H9 (cell line): ENCODE measurements at regions not wholly inside any gene's neighbourhood (a gene's known extent, or its start where the extent isn't known, plus 50 kb on each side); places are given as distances from the start of the nearest gene placed in this dataset.

Experiments
- DNase-seq: peaks from one replicate; pipeline ENCODE4 v3.0.0-alpha.2; 2017
- H2AFZ ChIP-seq: one replicate; pipeline ENCODE4 v1.6.1; 2013; ENCODE audit warnings: mild to moderate bottlenecking, low read length, control low read depth, moderate library complexity
- H2AK5ac ChIP-seq: 2 replicates; pipeline ENCODE4 v1.6.1; 2013; ENCODE audit warnings: low read length, control low read depth, mixed read lengths; ENCODE audit not compliant: insufficient read length
- H2BK120ac ChIP-seq: one replicate; pipeline ENCODE4 v1.6.1; 2013; ENCODE audit warnings: low read depth, mild to moderate bottlenecking, low read length, control low read depth, inconsistent platforms; ENCODE audit not compliant: poor library complexity, severe bottlenecking
- H2BK12ac ChIP-seq: 2 replicates; pipeline ENCODE4 v1.6.1; 2013; ENCODE audit warnings: low read length, control low read depth, mixed read lengths, low read depth; ENCODE audit not compliant: insufficient read length
- H2BK15ac ChIP-seq: 2 replicates; pipeline ENCODE4 v1.6.1; 2013; ENCODE audit warnings: low read depth, low read length, control low read depth
- H2BK20ac ChIP-seq: one replicate; pipeline ENCODE4 v1.6.1; 2013; ENCODE audit warnings: low read depth, mild to moderate bottlenecking, low read length, control low read depth, inconsistent platforms; ENCODE audit not compliant: poor library complexity, severe bottlenecking
- H2BK5ac ChIP-seq: 2 replicates; pipeline ENCODE4 v1.6.1; 2013; ENCODE audit warnings: low read length, control low read depth, mixed read lengths; ENCODE audit not compliant: insufficient read length
- H3K14ac ChIP-seq: 2 replicates; pipeline ENCODE4 v1.6.1; 2013; ENCODE audit warnings: low read length, control low read depth; ENCODE audit not compliant: insufficient read depth
- H3K18ac ChIP-seq: 2 replicates; pipeline ENCODE4 v1.6.1; 2013; ENCODE audit warnings: low read depth, mild to moderate bottlenecking, mixed read lengths, low read length, control low read depth; ENCODE audit not compliant: insufficient read length
- H3K23ac ChIP-seq: 2 replicates; pipeline ENCODE4 v1.6.1; 2013; ENCODE audit warnings: low read length, control low read depth, mixed read lengths, low read depth; ENCODE audit not compliant: insufficient read length
- H3K23me2 ChIP-seq: 2 replicates; pipeline ENCODE4 v1.6.1; 2013; ENCODE audit warnings: low read depth, mild to moderate bottlenecking, mixed read lengths, low read length, control low read depth; ENCODE audit not compliant: insufficient read length, poor library complexity, severe bottlenecking
- H3K27ac ChIP-seq: 2 replicates; pipeline ENCODE4 v1.5.1; 2013; ENCODE audit warnings: low read length, control low read depth, mixed read lengths, low read depth; ENCODE audit not compliant: insufficient read length
- H3K27me3 ChIP-seq: 2 replicates; pipeline ENCODE4 v1.6.1; 2013; ENCODE audit warnings: low read length, control low read depth, inconsistent platforms; ENCODE audit not compliant: insufficient read depth
- H3K4ac ChIP-seq: 2 replicates; pipeline ENCODE4 v1.6.1; 2013; ENCODE audit warnings: low read depth, mild to moderate bottlenecking, control low read depth, inconsistent platforms, low read length, moderate library complexity
- H3K4me1 ChIP-seq: 2 replicates; pipeline ENCODE4 v1.6.1; 2013; ENCODE audit warnings: low read length, control low read depth, inconsistent platforms; ENCODE audit not compliant: insufficient read depth
- H3K4me2 ChIP-seq: 2 replicates; pipeline ENCODE4 v1.6.1; 2013; ENCODE audit warnings: low read length, control low read depth, mixed read lengths; ENCODE audit not compliant: insufficient read length, insufficient read depth
- H3K56ac ChIP-seq: 2 replicates; pipeline ENCODE4 v1.6.1; 2013; ENCODE audit warnings: low read depth, mild to moderate bottlenecking, mixed read lengths, low read length, control low read depth; ENCODE audit not compliant: insufficient read length
- H3K79me1 ChIP-seq: 2 replicates; pipeline ENCODE4 v1.6.1; 2013; ENCODE audit warnings: low read depth, mild to moderate bottlenecking, moderate library complexity, low read length, control low read depth, inconsistent platforms; ENCODE audit not compliant: insufficient read depth, poor library complexity, severe bottlenecking
- H3K79me2 ChIP-seq: 2 replicates; pipeline ENCODE4 v1.6.1; 2013; ENCODE audit warnings: low read length, control low read depth, inconsistent platforms; ENCODE audit not compliant: insufficient read depth
- H3K9ac ChIP-seq: 2 replicates; pipeline ENCODE4 v1.6.1; 2013; ENCODE audit warnings: low read length, control low read depth, mixed read lengths; ENCODE audit not compliant: insufficient read length; ENCODE audit errors: extremely low read depth
- H3K9me3 ChIP-seq: one replicate; pipeline ENCODE4 v1.6.1; 2013; ENCODE audit warnings: low read depth, low read length, inconsistent platforms; ENCODE audit not compliant: control insufficient read depth
- H3T11ph ChIP-seq: one replicate; pipeline ENCODE4 v1.6.1; 2013; ENCODE audit warnings: mild to moderate bottlenecking, low read length, control low read depth, inconsistent platforms
- H4K20me1 ChIP-seq: one replicate; pipeline ENCODE4 v1.6.1; 2013; ENCODE audit not compliant: control insufficient read depth, insufficient read length, insufficient read depth
- H4K5ac ChIP-seq: 2 replicates; pipeline ENCODE4 v1.6.1; 2013; ENCODE audit warnings: low read depth, mild to moderate bottlenecking, mixed read lengths, low read length, control low read depth; ENCODE audit not compliant: insufficient read length
- H4K8ac ChIP-seq: replicated peaks from 2 replicates; pipeline ENCODE4 v1.6.1; 2013; ENCODE audit warnings: low read length, control low read depth, mixed read lengths, low read depth; ENCODE audit not compliant: insufficient read length
- H4K91ac ChIP-seq: 2 replicates; pipeline ENCODE4 v1.6.1; 2013; ENCODE audit warnings: low read depth, mild to moderate bottlenecking, moderate library complexity, mixed read lengths, low read length, control low read depth; ENCODE audit not compliant: insufficient read length
- H3K27ac Mint-ChIP-seq, 3 experiments: 2 replicates in 2 of 3; 3 replicates in 1 of 3; pipeline ENCODE4 v1.8.0; 2020 to 2021; ENCODE audit warnings: mixed read lengths in 3 of 3, mild to moderate bottlenecking in 1 of 3, moderate library complexity in 1 of 3
- H3K27me3 Mint-ChIP-seq: 2 replicates; pipeline ENCODE4 v1.8.0; 2021; ENCODE audit warnings: low read depth, mild to moderate bottlenecking, moderate library complexity, mixed read lengths
- H3K36me3 Mint-ChIP-seq, 3 experiments: 2 replicates in 2 of 3; 3 replicates in 1 of 3; pipeline ENCODE4 v1.8.0; 2020 to 2021; ENCODE audit warnings: low read depth in 3 of 3, mixed read lengths in 3 of 3; ENCODE audit not compliant: insufficient read depth in 1 of 3
- H3K4me1 Mint-ChIP-seq, 2 experiments: 2 replicates each; pipeline ENCODE4 v1.8.0; 2020; ENCODE audit warnings: mixed read lengths in 2 of 2
- H3K4me3 Mint-ChIP-seq, 2 experiments: 2 replicates in 1 of 2; 3 replicates in 1 of 2; pipeline ENCODE4 v1.8.0; 2020 to 2021; ENCODE audit warnings: mild to moderate bottlenecking in 2 of 2, mixed read lengths in 2 of 2, moderate library complexity in 1 of 2
- H3K9me3 Mint-ChIP-seq, 2 experiments: 2 replicates in 1 of 2; 3 replicates in 1 of 2; pipeline ENCODE4 v1.8.0; 2020; ENCODE audit warnings: mild to moderate bottlenecking in 2 of 2, mixed read lengths in 2 of 2, moderate library complexity in 1 of 2
- CTCF ChIP-seq: fragments of 200-600 bp; sonication (generic); conservative IDR thresholded peaks from 3 replicates; pipeline ENCODE4 v1.8.0; 2021; ENCODE audit warnings: antibody characterized with exemption, mild to moderate bottlenecking

GRCh38 chr1:218591966-218592365 is 246.8 kb downstream of the TGFB2 start:
- no peaks in the 10 kb centered on the region for H4K20me1 ChIP-seq
- no peak overlapping the region for H4K91ac ChIP-seq
- no peak overlapping the region for H3K4me3 Mint-ChIP-seq
- no peaks in the 10 kb centered on the region; the same call in none of the 2 replicates for H3K27me3 Mint-ChIP-seq
- no peak overlapping the region for H3T11ph ChIP-seq
- H3K9ac ChIP-seq: no peak overlapping the region
- no peak overlapping the region for H3K56ac ChIP-seq
- H3K79me2 ChIP-seq: no peaks in the 10 kb centered on the region
- no peak overlapping the region for H3K23ac ChIP-seq
- no peak overlapping the region for H2BK5ac ChIP-seq
- H3K14ac ChIP-seq: no peak overlapping the region
- H2AK5ac ChIP-seq: no peak overlapping the region
- H3K9me3 Mint-ChIP-seq: no peaks in the 10 kb centered on the region
- no peak overlapping the region for H4K8ac ChIP-seq
- no peaks in the 10 kb centered on the region for H3K79me1 ChIP-seq
- no peak overlapping the region for H3K27ac ChIP-seq
- no peaks in the 10 kb centered on the region for H3K27me3 ChIP-seq
- H2BK120ac ChIP-seq: no peak overlapping the region
- H3K23me2 ChIP-seq: no peaks in the 10 kb centered on the region
- no peak overlapping the region for H2AFZ ChIP-seq
- H3K9me3 ChIP-seq: no peaks in the 10 kb centered on the region
- H3K4me2 ChIP-seq: no peak overlapping the region
- H3K18ac ChIP-seq: no peak overlapping the region
- H2BK15ac ChIP-seq: no peak overlapping the region
- no peak for TF ChIP-seq CTCF
- no peak overlapping the region for H2BK12ac ChIP-seq
- H3K4me1 ChIP-seq: no peaks in the 10 kb centered on the region
- H3K36me3 Mint-ChIP-seq: no peaks in the 10 kb centered on the region; a peak in 1 of 7 replicates
- H3K4ac ChIP-seq: no peak overlapping the region
- DNase-seq: no peak
- no peak overlapping the region for H2BK20ac ChIP-seq
- no peak overlapping the region for H4K5ac ChIP-seq
- no peaks in the 10 kb centered on the region for H3K4me1 Mint-ChIP-seq
- no peak overlapping the region for H3K27ac Mint-ChIP-seq
